ENCODE measurements at regions not wholly inside any gene's neighbourhood (a gene's known extent, or its start where the extent isn't known, plus 50 kb on each side); places are given as distances from the start of the nearest gene placed in this dataset.

GRCh38 chr6:17210683-17211082 lies 70.5 kb upstream of the RBM24 start:
- TF ChIP-seq NRF1 (IDR thresholded peaks at IDR 0.05; ENCODE audit: low read depth, low read length) (no peak), RXRA (IDR thresholded peaks at IDR 0.05; ENCODE audit: insufficient read depth, low read depth, low read length) (no peak), SIN3A (conservative IDR thresholded peaks at IDR 0.05 in 1 of 2, IDR thresholded peaks at IDR 0.05 in 1 of 2; ENCODE audit: low read depth in 1 of 2, low read length in 2 of 2) (no peak), CEBPB (IDR thresholded peaks at IDR 0.05; ENCODE audit: low read depth, low read length) (no peak), SP1 (IDR thresholded peaks at IDR 0.05; ENCODE audit: low read depth, low read length) (no peak), EZH2 (IDR thresholded peaks at IDR 0.05; ENCODE audit: low read depth, low read length, severe bottlenecking) (no peak), CTCF (IDR thresholded peaks at IDR 0.05; ENCODE audit: control extremely low read depth in 1 of 3, insufficient read depth in 1 of 3, low read depth in 1 of 3, low read length in 3 of 3) (no peak), POLR2AphosphoS5 (IDR thresholded peaks at IDR 0.05; ENCODE audit: low read depth, low read length) (no peak), EGR1 (IDR thresholded peaks at IDR 0.05; ENCODE audit: borderline replicate concordance, low read depth, low read length) (no peak), GABPA (IDR thresholded peaks at IDR 0.05; ENCODE audit: borderline replicate concordance, insufficient read depth, low read length) (no peak)
- TF ChIP-seq, protein P1, sequence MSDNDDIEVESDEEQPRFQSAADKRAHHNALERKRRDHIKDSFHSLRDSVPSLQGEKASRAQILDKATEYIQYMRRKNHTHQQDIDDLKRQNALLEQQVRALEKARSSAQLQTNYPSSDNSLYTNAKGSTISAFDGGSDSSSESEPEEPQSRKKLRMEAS (IDR thresholded peaks at IDR 0.05): no peak
